DOHH2 (cell line): ENCODE measurements at regions not wholly inside any gene's neighbourhood (a gene's known extent, or its start where the extent isn't known, plus 50 kb on each side); places are given as distances from the start of the nearest gene placed in this dataset.

Source experiments
- H3F3A ChIP-seq: fragments of 200-600 bp; sonication (generic), shearing (Covaris generic); 2 replicates; pipeline ENCODE4 v1.6.0; 2016; ENCODE audit warnings: antibody characterized with exemption, mild to moderate bottlenecking; ENCODE audit not compliant: control insufficient read depth, insufficient read depth
- H3K27ac ChIP-seq: fragments of 200-600 bp; sonication (generic); 2 replicates; pipeline ENCODE4 v1.5.1; 2014; ENCODE audit warnings: low read depth, mild to moderate bottlenecking, low read length, moderate library complexity
- H3K27me3 ChIP-seq: fragments of 200-600 bp; sonication (generic); 2 replicates; pipeline ENCODE4 v1.6.1; 2014; ENCODE audit warnings: mild to moderate bottlenecking, low read length, mixed read lengths; ENCODE audit not compliant: control insufficient read depth
- H3K36me3 ChIP-seq: fragments of 200-600 bp; sonication (generic); 2 replicates; pipeline ENCODE4 v1.6.1; 2014; ENCODE audit warnings: mild to moderate bottlenecking, low read length, moderate library complexity, mixed read lengths; ENCODE audit not compliant: control insufficient read depth
- H3K4me1 ChIP-seq: fragments of 200-600 bp; sonication (generic); 2 replicates; pipeline ENCODE4 v1.6.1; 2014; ENCODE audit warnings: mild to moderate bottlenecking, low read length, mixed read lengths; ENCODE audit not compliant: control insufficient read depth
- H3K4me2 ChIP-seq: fragments of 200-600 bp; sonication (generic); 2 replicates; pipeline ENCODE4 v1.6.0; 2014; ENCODE audit warnings: mild to moderate bottlenecking, low read length, moderate library complexity
- H3K4me3 ChIP-seq: fragments of 200-600 bp; sonication (generic); 2 replicates; pipeline ENCODE4 v1.5.1; 2014; ENCODE audit warnings: mild to moderate bottlenecking, low read length, mixed read lengths
- H3K79me2 ChIP-seq: fragments of 200-600 bp; sonication (generic); 2 replicates; pipeline ENCODE4 v1.6.1; 2014; ENCODE audit warnings: mild to moderate bottlenecking, low read length, mixed read lengths; ENCODE audit not compliant: control insufficient read depth
- H3K9me2 ChIP-seq: fragments of 200-600 bp; sonication (generic); replicated peaks from 2 replicates; pipeline ENCODE4 v1.6.1; 2014; ENCODE audit warnings: mild to moderate bottlenecking, low read length, mixed read lengths; ENCODE audit not compliant: control insufficient read depth
- H3K9me3 ChIP-seq: fragments of 200-600 bp; sonication (generic); 2 replicates; pipeline ENCODE4 v1.6.1; 2014; ENCODE audit warnings: antibody characterized with exemption, low read length, mixed read lengths; ENCODE audit not compliant: control insufficient read depth, insufficient read depth
- H4K20me1 ChIP-seq: fragments of 200-600 bp; sonication (generic); 2 replicates; pipeline ENCODE4 v1.6.0; 2014; ENCODE audit warnings: low read depth, mild to moderate bottlenecking, antibody characterized with exemption, low read length, moderate library complexity; ENCODE audit not compliant: control insufficient read depth, insufficient read depth
- EZH2phosphoT487 ChIP-seq: fragments of 200-600 bp; sonication (generic); IDR thresholded peaks from 2 replicates; pipeline ENCODE4 v1.6.1; 2017; ENCODE audit warnings: borderline replicate concordance, mild to moderate bottlenecking, antibody characterized with exemption, low read length, moderate library complexity, mixed read lengths
- TF ChIP-seq, protein P1 (sequence below): fragments of 200-600 bp; sonication (generic); IDR thresholded peaks from one replicate; pipeline ENCODE4 v1.5.1; 2014; ENCODE audit warnings: antibody characterized with exemption, mild to moderate bottlenecking, low read depth, low read length; ENCODE audit not compliant: poor library complexity, severe bottlenecking

- H3K4me1 ChIP-seq, result no peaks in the 10 kb centered on the region
Observed at GRCh38 chr14:97336816-97337215, 539.6 kb downstream of the VRK1 start.

GRCh38 chr14:97337267-97337666 is 540.1 kb downstream of the VRK1 start:
- Histone ChIP-seq H3K36me3 (no peaks in the 10 kb centered on the region), H3K79me2 (no peaks in the 10 kb centered on the region), H4K20me1 (no peaks in the 10 kb centered on the region), H3K9me2 (no peaks in the 10 kb centered on the region), H3K4me3 (no peak overlapping the region), H3K27me3 (no peaks in the 10 kb centered on the region), H3K4me2 (no peak overlapping the region), H3K27ac (no peak overlapping the region), H3F3A (no peaks in the 10 kb centered on the region), H3K9me3 (no peaks in the 10 kb centered on the region), H3K4me1 (no peaks in the 10 kb centered on the region)
- TF ChIP-seq EZH2phosphoT487, result no peak
- TF ChIP-seq, protein P1, sequence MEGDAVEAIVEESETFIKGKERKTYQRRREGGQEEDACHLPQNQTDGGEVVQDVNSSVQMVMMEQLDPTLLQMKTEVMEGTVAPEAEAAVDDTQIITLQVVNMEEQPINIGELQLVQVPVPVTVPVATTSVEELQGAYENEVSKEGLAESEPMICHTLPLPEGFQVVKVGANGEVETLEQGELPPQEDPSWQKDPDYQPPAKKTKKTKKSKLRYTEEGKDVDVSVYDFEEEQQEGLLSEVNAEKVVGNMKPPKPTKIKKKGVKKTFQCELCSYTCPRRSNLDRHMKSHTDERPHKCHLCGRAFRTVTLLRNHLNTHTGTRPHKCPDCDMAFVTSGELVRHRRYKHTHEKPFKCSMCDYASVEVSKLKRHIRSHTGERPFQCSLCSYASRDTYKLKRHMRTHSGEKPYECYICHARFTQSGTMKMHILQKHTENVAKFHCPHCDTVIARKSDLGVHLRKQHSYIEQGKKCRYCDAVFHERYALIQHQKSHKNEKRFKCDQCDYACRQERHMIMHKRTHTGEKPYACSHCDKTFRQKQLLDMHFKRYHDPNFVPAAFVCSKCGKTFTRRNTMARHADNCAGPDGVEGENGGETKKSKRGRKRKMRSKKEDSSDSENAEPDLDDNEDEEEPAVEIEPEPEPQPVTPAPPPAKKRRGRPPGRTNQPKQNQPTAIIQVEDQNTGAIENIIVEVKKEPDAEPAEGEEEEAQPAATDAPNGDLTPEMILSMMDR, result no peak

More at GRCh38 chr14:97336816-97337215, 539.6 kb downstream of the VRK1 start:
- Histone ChIP-seq H3K27me3 (no peaks in the 10 kb centered on the region), H4K20me1 (no peaks in the 10 kb centered on the region), H3K4me2 (no peak overlapping the region), H3K9me3 (no peaks in the 10 kb centered on the region), H3K79me2 (no peaks in the 10 kb centered on the region), H3K9me2 (no peaks in the 10 kb centered on the region), H3K27ac (no peak overlapping the region), H3F3A (no peaks in the 10 kb centered on the region), H3K4me3 (no peak overlapping the region), H3K36me3 (no peaks in the 10 kb centered on the region)
- TF ChIP-seq, protein P1, result no peak
- no peak for TF ChIP-seq EZH2phosphoT487

- H3K27ac ChIP-seq, result no peak overlapping the region
- H4K20me1 ChIP-seq, result no peaks in the 10 kb centered on the region
- no peaks in the 10 kb centered on the region for H3K9me2 ChIP-seq
- no peaks in the 10 kb centered on the region for H3F3A ChIP-seq
- H3K4me3 ChIP-seq, result no peak overlapping the region
- no peaks in the 10 kb centered on the region for H3K79me2 ChIP-seq
- H3K9me3 ChIP-seq, result no peaks in the 10 kb centered on the region
- H3K4me1 ChIP-seq, result no peaks in the 10 kb centered on the region
- TF ChIP-seq, protein P1, result no peak
- no peak for TF ChIP-seq EZH2phosphoT487
- no peaks in the 10 kb centered on the region for H3K36me3 ChIP-seq
- H3K4me2 ChIP-seq, result no peak overlapping the region
- H3K27me3 ChIP-seq, result no peaks in the 10 kb centered on the region
Observed at GRCh38 chr14:97337670-97338069, 540.5 kb downstream of the VRK1 start.

DNA sequence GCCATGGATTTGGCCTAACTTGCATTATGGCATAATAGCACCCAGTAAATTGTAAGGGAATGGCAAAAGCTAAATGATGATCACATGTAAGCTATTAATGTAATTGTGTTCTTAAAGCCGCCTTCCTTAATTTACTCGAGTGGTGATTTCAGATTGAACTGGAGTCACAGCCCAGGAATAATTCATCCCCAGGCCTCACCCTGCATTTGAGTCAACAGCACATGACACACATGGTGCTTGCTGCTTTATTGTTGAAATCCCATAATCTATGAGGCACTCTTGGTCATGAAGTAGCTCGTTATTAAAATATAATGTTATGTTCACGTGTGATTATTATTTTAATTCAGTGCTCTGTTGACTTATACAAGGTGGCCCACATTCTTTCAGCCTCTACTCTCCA is 547.5 kb downstream of the VRK1 start:
- Histone ChIP-seq H3K79me2 (no peaks in the 10 kb centered on the region), H3K27me3 (no peaks in the 10 kb centered on the region), H4K20me1 (no peaks in the 10 kb centered on the region), H3F3A (no peaks in the 10 kb centered on the region), H3K9me3 (no peaks in the 10 kb centered on the region), H3K9me2 (no peaks in the 10 kb centered on the region), H3K4me3 (no peak overlapping the region), H3K4me2 (no peak overlapping the region), H3K4me1 (no peaks in the 10 kb centered on the region), H3K27ac (no peak overlapping the region), H3K36me3 (no peaks in the 10 kb centered on the region)
- TF ChIP-seq, protein P1, result no peak
- TF ChIP-seq EZH2phosphoT487, result no peak
